Lower leg skin (tissue), 3 donors: ENCODE measurements at regions not wholly inside any gene's neighbourhood (a gene's known extent, or its start where the extent isn't known, plus 50 kb on each side); places are given as distances from the start of the nearest gene placed in this dataset.

Experiments
- CTCF ChIP-seq, 3 donors: fragments of 450-650 bp; IDR thresholded peaks; one replicate each; pipeline ENCODE4 v1.5.1; 2016; ENCODE audit warnings: antibody characterized with exemption in 3 of 3, mild to moderate bottlenecking in 3 of 3, moderate library complexity in 2 of 3
- POLR2A ChIP-seq, 2 donors: fragments of 450-650 bp; IDR thresholded peaks; one replicate each; pipeline ENCODE4 v1.6.1; 2016 to 2017; ENCODE audit warnings: antibody characterized with exemption in 2 of 2, mild to moderate bottlenecking in 1 of 2, moderate library complexity in 1 of 2

GRCh38 chr3:56887402-56888025 lies 85.8 kb upstream of the ARHGEF3 start:
- TF ChIP-seq POLR2A (IDR thresholded peaks at IDR 0.05) (no peak), CTCF (IDR thresholded peaks at IDR 0.05) (no peak)
